ENCODE measurements at regions not wholly inside any gene's neighbourhood (a gene's known extent, or its start where the extent isn't known, plus 50 kb on each side); places are given as distances from the start of the nearest gene placed in this dataset.
"Not testable (repeated sequence)": the region's sequence is repeated elsewhere in the genome, so short reads cannot be mapped to it uniquely, and the experiment has no call there.

GRCh38 chr13:78054157-78054556, 135.5 kb upstream of the EDNRB start:
- no peak for DNase-seq
- Mint-ChIP-seq H3K4me1 (no peaks in the 10 kb centered on the region), H3K27me3 (no peaks in the 10 kb centered on the region), H3K9me3 (peaks cover 9% of the 10 kb centered on the region), H3K36me3 (no peaks in the 10 kb centered on the region), H3K4me3 (no peak overlapping the region), H3K27ac (no peak overlapping the region)
- CTCF ChIA-PET, result no interaction called here

GRCh38 chr13:78047151-78047550, 128.5 kb upstream of the EDNRB start:
- no peak for DNase-seq
- Mint-ChIP-seq H3K4me1 (no peaks in the 10 kb centered on the region), H3K27me3 (no peaks in the 10 kb centered on the region), H3K36me3 (no peaks in the 10 kb centered on the region), H3K4me3 (no peak overlapping the region), H3K9me3 (no peaks in the 10 kb centered on the region), H3K27ac (no peak overlapping the region)
- CTCF ChIA-PET, result no interaction called here

GRCh38 chr13:78046331-78046730, 127.7 kb upstream of the EDNRB start:
- no peaks in the 10 kb centered on the region for H3K27me3 Mint-ChIP-seq
- DNase-seq, result no peak
- no peaks in the 10 kb centered on the region for H3K4me1 Mint-ChIP-seq
- H3K4me3 Mint-ChIP-seq, result no peak overlapping the region
- no peaks in the 10 kb centered on the region for H3K36me3 Mint-ChIP-seq
- H3K9me3 Mint-ChIP-seq, result no peaks in the 10 kb centered on the region
- H3K27ac Mint-ChIP-seq, result no peak overlapping the region
- CTCF ChIA-PET, result no interaction called here

GRCh38 chr13:78045916-78046315, 127.3 kb upstream of the EDNRB start:
- no peaks in the 10 kb centered on the region for H3K27me3 Mint-ChIP-seq
- H3K27ac Mint-ChIP-seq, result no peak overlapping the region
- no peak overlapping the region for H3K4me3 Mint-ChIP-seq
- no peak for DNase-seq
- H3K36me3 Mint-ChIP-seq, result no peaks in the 10 kb centered on the region
- H3K4me1 Mint-ChIP-seq, result no peaks in the 10 kb centered on the region
- CTCF ChIA-PET, result no interaction called here
- H3K9me3 Mint-ChIP-seq, result no peaks in the 10 kb centered on the region

GRCh38 chr13:78041366-78041765, 122.7 kb upstream of the EDNRB start:
- H3K36me3 Mint-ChIP-seq, H3K4me1 Mint-ChIP-seq, H3K27ac Mint-ChIP-seq, H3K9me3 Mint-ChIP-seq, H3K4me3 Mint-ChIP-seq, H3K27me3 Mint-ChIP-seq, CTCF ChIA-PET, DNase-seq: not testable (repeated sequence)

- Mint-ChIP-seq H3K4me3 (no peak overlapping the region), H3K27ac (no peak overlapping the region), H3K27me3 (no peaks in the 10 kb centered on the region), H3K36me3 (no peaks in the 10 kb centered on the region), H3K4me1 (no peaks in the 10 kb centered on the region), H3K9me3 (no peaks in the 10 kb centered on the region)
- CTCF ChIA-PET, result no interaction called here
- DNase-seq, result no peak
Measured at GRCh38 chr13:78040205-78040830, 121.7 kb upstream of the EDNRB start.

- H3K4me3 Mint-ChIP-seq, result no peak overlapping the region
- no peaks in the 10 kb centered on the region for H3K9me3 Mint-ChIP-seq
- H3K36me3 Mint-ChIP-seq, result no peaks in the 10 kb centered on the region
- CTCF ChIA-PET, result no interaction called here
- H3K27me3 Mint-ChIP-seq, result no peaks in the 10 kb centered on the region
- DNase-seq, result no peak
- no peaks in the 10 kb centered on the region for H3K4me1 Mint-ChIP-seq
- H3K27ac Mint-ChIP-seq, result no peak overlapping the region
Measured at GRCh38 chr13:78036841-78037240, 118.2 kb upstream of the EDNRB start.

- Mint-ChIP-seq H3K4me1 (no peaks in the 10 kb centered on the region), H3K27me3 (no peaks in the 10 kb centered on the region)
- CTCF ChIA-PET, result no interaction called here
Measured at GRCh38 chr13:78035500-78035899, 116.9 kb upstream of the EDNRB start.

GRCh38 chr13:78033509-78033908, 114.9 kb upstream of the EDNRB start:
- no peak for DNase-seq
- Mint-ChIP-seq H3K27ac (no peak overlapping the region), H3K27me3 (peaks cover 5% of the 10 kb centered on the region), H3K9me3 (no peaks in the 10 kb centered on the region), H3K36me3 (no peaks in the 10 kb centered on the region), H3K4me1 (no peaks in the 10 kb centered on the region), H3K4me3 (no peak overlapping the region)
- CTCF ChIA-PET, result no interaction called here

More at GRCh38 chr13:78035500-78035899, 116.9 kb upstream of the EDNRB start:
- Mint-ChIP-seq H3K36me3 (no peaks in the 10 kb centered on the region), H3K9me3 (no peaks in the 10 kb centered on the region), H3K27ac (no peak overlapping the region), H3K4me3 (no peak overlapping the region)
- DNase-seq, result no peak

- Mint-ChIP-seq H3K4me3 (no peak overlapping the region), H3K36me3 (no peaks in the 10 kb centered on the region), H3K27ac (no peak overlapping the region), H3K27me3 (peaks cover 5% of the 10 kb centered on the region), H3K9me3 (no peaks in the 10 kb centered on the region), H3K4me1 (no peaks in the 10 kb centered on the region)
- CTCF ChIA-PET, result no interaction called here
- DNase-seq, result no peak
Measured at GRCh38 chr13:78032132-78032531, 113.5 kb upstream of the EDNRB start.

GRCh38 chr13:78030341-78030896, 111.8 kb upstream of the EDNRB start:
- Mint-ChIP-seq H3K27ac (no peak overlapping the region), H3K4me1 (no peaks in the 10 kb centered on the region), H3K4me3 (no peak overlapping the region), H3K27me3 (peaks cover 5% of the 10 kb centered on the region), H3K9me3 (no peaks in the 10 kb centered on the region), H3K36me3 (no peaks in the 10 kb centered on the region)
- DNase-seq, result no peak
- CTCF ChIA-PET, result no interaction called here

- no peak for DNase-seq
- CTCF ChIA-PET, result no interaction called here
- Mint-ChIP-seq H3K36me3 (no peaks in the 10 kb centered on the region), H3K4me3 (no peak overlapping the region), H3K27ac (no peak overlapping the region), H3K9me3 (no peaks in the 10 kb centered on the region), H3K4me1 (no peaks in the 10 kb centered on the region), H3K27me3 (peaks cover 5% of the 10 kb centered on the region)
Measured at GRCh38 chr13:78029901-78030300, 111.3 kb upstream of the EDNRB start.

- Mint-ChIP-seq H3K27ac (no peak overlapping the region), H3K9me3 (no peaks in the 10 kb centered on the region), H3K4me1 (no peaks in the 10 kb centered on the region), H3K4me3 (no peak overlapping the region), H3K36me3 (no peaks in the 10 kb centered on the region), H3K27me3 (peaks cover 5% of the 10 kb centered on the region)
- DNase-seq, result no peak
- CTCF ChIA-PET, result no interaction called here
Measured at GRCh38 chr13:78028960-78029359, 110.3 kb upstream of the EDNRB start.

GRCh38 chr13:78024996-78025395, 106.4 kb upstream of the EDNRB start:
- Mint-ChIP-seq H3K36me3 (no peaks in the 10 kb centered on the region), H3K4me1 (peaks cover 10% of the 10 kb centered on the region), H3K4me3 (no peak overlapping the region), H3K27me3 (peaks cover 5% of the 10 kb centered on the region), H3K9me3 (no peaks in the 10 kb centered on the region), H3K27ac (no peak overlapping the region)
- CTCF ChIA-PET, result no interaction called here
- no peak for DNase-seq

GRCh38 chr13:78022164-78022877, 103.7 kb upstream of the EDNRB start:
- DNase-seq, result peak; percentile 70
- CTCF ChIA-PET, result no interaction called here
- peaks cover 10% of the 10 kb centered on the region for H3K4me1 Mint-ChIP-seq
- H3K9me3 Mint-ChIP-seq, result peaks cover 2% of the 10 kb centered on the region
- no peaks in the 10 kb centered on the region for H3K36me3 Mint-ChIP-seq
- no peaks in the 10 kb centered on the region for H3K27me3 Mint-ChIP-seq
- no peak overlapping the region for H3K4me3 Mint-ChIP-seq
- peak overlapping the region; percentile 52 for H3K27ac Mint-ChIP-seq
